ENCODE measurements at regions not wholly inside any gene's neighbourhood (a gene's known extent, or its start where the extent isn't known, plus 50 kb on each side); places are given as distances from the start of the nearest gene placed in this dataset.

DNA sequence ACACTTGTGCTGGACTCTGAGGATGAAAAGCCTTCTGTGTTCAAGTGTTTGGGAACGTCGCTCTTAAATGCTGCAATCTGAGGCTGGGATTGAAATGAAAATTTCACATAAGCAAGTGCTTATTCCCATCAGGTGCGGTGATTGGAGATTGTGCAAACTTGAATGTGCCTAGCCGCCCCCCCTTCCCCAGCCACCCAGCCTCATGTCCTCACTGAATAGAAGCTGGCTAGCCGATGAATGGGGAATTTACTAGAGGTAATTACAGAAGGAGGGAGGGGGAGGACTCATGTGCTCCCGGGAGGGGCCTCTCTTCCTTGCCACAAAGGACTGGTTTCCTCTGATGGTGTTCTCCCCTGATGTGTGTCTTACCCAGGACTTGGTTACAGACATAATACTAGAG is 544.8 kb upstream of the EEF2KMT start:
- Histone ChIP-seq H3K36me3 (ENCODE audit: control insufficient read depth in 3 of 3, insufficient read depth in 3 of 3, low read length in 3 of 3) (no peaks in the 10 kb centered on the region), H3K27ac (ENCODE audit: low read depth, low read length) (no peak overlapping the region), H3K4me3 (ENCODE audit: low read length in 3 of 3) (no peak overlapping the region), H3K9ac (ENCODE audit: low read depth in 1 of 3, low read length in 3 of 3) (no peak overlapping the region), H3K9me3 (ENCODE audit: control insufficient read depth in 3 of 3, low read length in 3 of 3) (peaks cover 0 to 9% (median 3%) of the 10 kb centered on the region in 3 donors), H3K27me3 (ENCODE audit: control insufficient read depth in 3 of 3, insufficient read depth in 3 of 3, low read length in 3 of 3) (no peaks in the 10 kb centered on the region), H3K4me1 (ENCODE audit: control insufficient read depth in 3 of 3, insufficient read depth in 3 of 3, low read length in 3 of 3) (no peaks in the 10 kb centered on the region)

DNA sequence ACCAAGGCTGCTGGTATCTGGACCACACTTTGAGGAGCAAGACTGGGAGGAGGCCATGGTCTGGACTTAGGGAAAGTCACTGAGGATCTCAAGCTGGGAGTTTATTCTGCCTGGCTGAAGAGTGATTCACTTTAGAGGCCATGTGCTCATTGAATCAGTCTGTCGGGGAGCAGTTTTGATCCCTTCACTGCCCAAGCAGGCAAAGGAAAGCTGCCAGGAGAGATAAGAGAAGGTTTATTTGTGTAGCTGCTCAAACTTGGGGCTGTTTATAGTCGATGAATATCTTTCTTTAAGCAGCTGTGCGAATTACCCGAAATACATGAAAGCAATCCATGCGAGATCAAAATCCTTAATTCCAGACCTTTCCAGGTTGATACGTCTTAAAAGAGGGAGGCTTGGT is 544.4 kb upstream of the EEF2KMT start:
- no peaks in the 10 kb centered on the region for H3K36me3 ChIP-seq (ENCODE audit: control insufficient read depth in 3 of 3, insufficient read depth in 3 of 3, low read length in 3 of 3)
- no peak overlapping the region for H3K9ac ChIP-seq (ENCODE audit: low read depth in 1 of 3, low read length in 3 of 3)
- no peaks in the 10 kb centered on the region for H3K27me3 ChIP-seq (ENCODE audit: control insufficient read depth in 3 of 3, insufficient read depth in 3 of 3, low read length in 3 of 3)

DNA sequence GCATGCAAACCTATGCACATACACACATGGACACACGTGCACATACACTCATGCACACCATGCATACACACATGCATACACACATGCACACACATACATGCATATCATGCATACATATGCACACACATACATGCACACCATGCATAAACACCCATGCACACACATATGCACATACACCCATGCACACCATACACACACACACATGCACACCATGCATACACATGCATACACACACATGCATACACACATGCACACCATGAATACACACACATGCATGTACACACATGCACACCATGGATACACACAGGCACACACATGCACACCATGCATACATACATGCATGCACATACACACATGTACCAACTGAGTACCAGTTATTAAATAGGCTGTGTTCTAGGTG is 543.3 kb upstream of the EEF2KMT start:
- H3K27ac ChIP-seq (ENCODE audit: low read depth, low read length): no peak overlapping the region
- H3K4me3 ChIP-seq (ENCODE audit: low read length in 3 of 3): no peak overlapping the region
- H3K4me1 ChIP-seq (ENCODE audit: control insufficient read depth in 3 of 3, insufficient read depth in 3 of 3, low read length in 3 of 3): no peaks in the 10 kb centered on the region
- H3K27me3 ChIP-seq (ENCODE audit: control insufficient read depth in 3 of 3, insufficient read depth in 3 of 3, low read length in 3 of 3): no peaks in the 10 kb centered on the region
- H3K9ac ChIP-seq (ENCODE audit: low read depth in 1 of 3, low read length in 3 of 3): no peak overlapping the region
- H3K9me3 ChIP-seq (ENCODE audit: control insufficient read depth in 3 of 3, low read length in 3 of 3): peaks cover 0 to 9% (median 0%) of the 10 kb centered on the region in 3 donors
- no peaks in the 10 kb centered on the region for H3K36me3 ChIP-seq (ENCODE audit: control insufficient read depth in 3 of 3, insufficient read depth in 3 of 3, low read length in 3 of 3)

More for the DNA sequence above, 544.4 kb upstream of the EEF2KMT start:
- Histone ChIP-seq H3K9me3 (ENCODE audit: control insufficient read depth in 3 of 3, low read length in 3 of 3) (peaks cover 0 to 9% (median 3%) of the 10 kb centered on the region in 3 donors), H3K4me1 (ENCODE audit: control insufficient read depth in 3 of 3, insufficient read depth in 3 of 3, low read length in 3 of 3) (no peaks in the 10 kb centered on the region), H3K27ac (ENCODE audit: low read depth, low read length) (no peak overlapping the region), H3K4me3 (ENCODE audit: low read length in 3 of 3) (no peak overlapping the region)

DNA sequence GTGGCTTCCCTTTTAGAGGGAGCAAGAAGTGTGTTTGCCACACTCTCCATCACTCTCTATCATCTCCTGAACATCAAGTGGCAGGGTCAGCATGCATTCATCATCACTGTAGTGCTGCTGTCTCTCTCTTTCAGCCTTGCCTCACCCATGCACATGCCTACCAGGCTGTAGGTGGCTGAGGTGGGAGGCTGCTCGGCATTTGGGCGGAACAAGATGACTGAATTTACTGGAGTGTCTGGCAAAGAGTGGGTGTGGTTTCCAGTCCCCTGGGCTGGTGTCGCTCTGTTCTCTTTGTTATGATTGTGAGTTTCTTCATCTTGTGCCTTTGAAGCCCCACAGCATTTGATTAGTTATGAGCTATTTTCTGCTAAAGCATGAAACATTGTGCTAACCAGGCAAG is 541.9 kb upstream of the EEF2KMT start:
- peaks cover 0 to 9% (median 0%) of the 10 kb centered on the region in 3 donors for H3K9me3 ChIP-seq (ENCODE audit: control insufficient read depth in 3 of 3, low read length in 3 of 3)
- no peaks in the 10 kb centered on the region for H3K27me3 ChIP-seq (ENCODE audit: control insufficient read depth in 3 of 3, insufficient read depth in 3 of 3, low read length in 3 of 3)
- H3K27ac ChIP-seq (ENCODE audit: low read depth, low read length): no peak overlapping the region
- H3K4me1 ChIP-seq (ENCODE audit: control insufficient read depth in 3 of 3, insufficient read depth in 3 of 3, low read length in 3 of 3): no peaks in the 10 kb centered on the region
- no peak overlapping the region for H3K9ac ChIP-seq (ENCODE audit: low read depth in 1 of 3, low read length in 3 of 3)
- H3K4me3 ChIP-seq (ENCODE audit: low read length in 3 of 3): no peak overlapping the region
- H3K36me3 ChIP-seq (ENCODE audit: control insufficient read depth in 3 of 3, insufficient read depth in 3 of 3, low read length in 3 of 3): no peaks in the 10 kb centered on the region

DNA sequence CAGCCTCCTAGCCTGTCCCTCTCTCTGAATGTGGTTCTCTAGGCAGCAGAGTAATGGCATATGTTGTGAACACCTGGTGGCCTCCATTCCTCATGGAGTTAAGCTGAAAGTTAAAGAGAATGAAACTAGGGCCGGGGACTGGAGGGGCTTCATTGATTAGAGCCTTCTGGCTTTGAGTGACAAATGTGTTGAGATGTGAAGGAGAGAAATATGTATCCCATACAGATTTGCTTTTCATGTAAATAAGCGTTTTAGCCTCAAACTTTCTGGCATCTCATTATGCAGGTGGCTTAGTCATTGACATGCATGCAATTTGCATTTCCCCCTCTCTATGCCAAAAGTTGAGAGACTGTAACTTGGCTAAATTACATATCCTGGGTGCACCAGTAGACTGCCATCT is 537.7 kb upstream of the EEF2KMT start:
- Histone ChIP-seq H3K9ac (ENCODE audit: low read depth in 1 of 3, low read length in 3 of 3) (no peak overlapping the region), H3K36me3 (ENCODE audit: control insufficient read depth in 3 of 3, insufficient read depth in 3 of 3, low read length in 3 of 3) (no peaks in the 10 kb centered on the region), H3K27me3 (ENCODE audit: control insufficient read depth in 3 of 3, insufficient read depth in 3 of 3, low read length in 3 of 3) (no peaks in the 10 kb centered on the region), H3K4me1 (ENCODE audit: control insufficient read depth in 3 of 3, insufficient read depth in 3 of 3, low read length in 3 of 3) (no peaks in the 10 kb centered on the region), H3K9me3 (ENCODE audit: control insufficient read depth in 3 of 3, low read length in 3 of 3) (peaks cover 0 to 3% (median 0%) of the 10 kb centered on the region in 3 donors), H3K27ac (ENCODE audit: low read depth, low read length) (no peak overlapping the region), H3K4me3 (ENCODE audit: low read length in 3 of 3) (no peak overlapping the region)

DNA sequence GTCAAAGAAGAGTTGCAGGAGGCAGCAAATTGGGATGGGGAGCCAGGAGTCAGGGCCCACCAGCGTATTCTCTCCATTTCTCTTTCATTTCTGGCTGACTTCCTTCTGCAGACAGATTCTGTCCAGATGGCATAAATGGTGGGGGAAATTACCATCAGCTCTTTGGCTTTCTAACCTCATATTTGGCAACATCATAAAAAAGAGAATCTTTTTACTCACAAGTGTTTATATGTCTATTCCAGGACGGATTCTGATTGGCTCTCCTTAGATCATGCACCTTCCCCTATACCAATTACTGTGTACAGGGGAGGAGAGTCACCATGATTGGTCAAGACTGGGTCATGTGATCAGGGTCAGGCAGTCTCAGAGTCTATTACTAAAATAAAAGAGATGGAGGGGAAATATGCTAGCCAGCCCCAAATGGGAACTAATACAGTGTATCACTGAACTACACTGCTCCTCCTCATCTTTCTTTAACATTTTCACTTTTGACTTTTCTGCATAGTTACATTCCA is 537.1 kb upstream of the EEF2KMT start:
- Histone ChIP-seq H3K4me3 (ENCODE audit: low read length in 3 of 3) (no peak overlapping the region), H3K9me3 (ENCODE audit: control insufficient read depth in 3 of 3, low read length in 3 of 3) (peaks cover 0 to 3% (median 0%) of the 10 kb centered on the region in 3 donors), H3K27me3 (ENCODE audit: control insufficient read depth in 3 of 3, insufficient read depth in 3 of 3, low read length in 3 of 3) (no peaks in the 10 kb centered on the region), H3K36me3 (ENCODE audit: control insufficient read depth in 3 of 3, insufficient read depth in 3 of 3, low read length in 3 of 3) (no peaks in the 10 kb centered on the region), H3K4me1 (ENCODE audit: control insufficient read depth in 3 of 3, insufficient read depth in 3 of 3, low read length in 3 of 3) (no peaks in the 10 kb centered on the region), H3K27ac (ENCODE audit: low read depth, low read length) (no peak overlapping the region), H3K9ac (ENCODE audit: low read depth in 1 of 3, low read length in 3 of 3) (no peak overlapping the region)

DNA sequence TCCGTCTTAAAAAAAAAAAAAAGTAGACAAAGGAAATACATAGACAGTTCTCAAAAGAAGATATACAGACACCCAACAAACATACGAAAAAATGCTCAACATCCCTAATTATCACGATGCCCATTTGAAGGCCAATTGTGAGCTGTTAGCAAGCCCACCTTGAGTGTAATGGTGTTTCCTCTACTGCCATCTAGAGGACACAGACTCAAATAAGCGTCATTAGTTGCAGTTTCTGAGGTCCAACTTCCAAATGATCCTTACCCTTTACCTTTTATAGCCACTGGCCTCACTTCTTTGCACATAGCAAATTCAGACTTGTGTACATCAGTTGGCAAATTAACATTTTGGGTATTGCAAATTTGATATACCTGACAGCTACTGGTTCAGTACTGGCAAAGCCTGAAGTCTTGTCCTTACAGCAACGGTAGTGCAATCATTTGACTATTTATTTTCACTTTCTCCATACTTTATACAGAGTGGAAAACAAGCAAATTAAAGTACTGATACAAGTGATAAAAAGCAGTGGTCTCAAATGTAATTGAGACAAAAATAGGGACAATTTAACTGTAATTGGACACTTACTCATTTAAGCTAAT is 536.3 kb upstream of the EEF2KMT start:
- H3K4me1 ChIP-seq (ENCODE audit: control insufficient read depth in 3 of 3, insufficient read depth in 3 of 3, low read length in 3 of 3): no peaks in the 10 kb centered on the region
- no peaks in the 10 kb centered on the region for H3K27me3 ChIP-seq (ENCODE audit: control insufficient read depth in 3 of 3, insufficient read depth in 3 of 3, low read length in 3 of 3)

DNA sequence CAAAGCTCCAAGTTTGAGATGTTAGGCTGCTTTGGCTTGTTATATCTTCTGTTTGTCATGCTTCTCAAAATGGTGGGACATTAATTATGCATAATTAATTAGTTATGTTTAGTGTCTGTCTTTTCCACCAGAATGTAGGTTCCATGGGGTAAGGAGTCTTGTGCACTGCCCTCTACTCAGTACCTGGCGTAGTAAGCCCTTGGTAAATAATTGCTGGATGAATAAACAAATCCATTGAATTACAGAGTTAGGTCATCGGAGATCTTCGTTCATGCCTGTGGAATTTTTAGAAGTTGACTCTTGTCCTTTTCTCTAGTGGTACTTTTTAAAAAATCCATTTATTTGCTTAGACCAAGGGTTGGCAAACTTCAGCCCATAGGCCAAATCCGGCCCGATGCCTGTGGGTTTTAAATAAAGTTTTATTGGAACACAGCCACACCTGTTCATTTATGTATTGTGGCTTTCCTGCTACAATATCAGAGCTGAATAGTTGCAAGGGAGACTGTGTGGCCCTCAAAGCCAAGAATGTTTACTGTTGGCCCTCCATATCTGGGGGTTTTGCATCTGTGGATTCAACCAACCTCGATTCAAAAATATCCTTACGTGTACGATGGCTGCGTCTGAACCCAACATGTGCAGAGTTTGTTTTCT is 524.8 kb upstream of the EEF2KMT start:
- Histone ChIP-seq H3K36me3 (ENCODE audit: control insufficient read depth in 3 of 3, insufficient read depth in 3 of 3, low read length in 3 of 3) (no peaks in the 10 kb centered on the region), H3K9me3 (ENCODE audit: control insufficient read depth in 3 of 3, low read length in 3 of 3) (no peaks in the 10 kb centered on the region), H3K4me1 (ENCODE audit: control insufficient read depth in 3 of 3, insufficient read depth in 3 of 3, low read length in 3 of 3) (no peaks in the 10 kb centered on the region), H3K9ac (ENCODE audit: low read depth in 1 of 3, low read length in 3 of 3) (no peak overlapping the region), H3K4me3 (ENCODE audit: low read length in 3 of 3) (no peak overlapping the region), H3K27ac (ENCODE audit: low read depth, low read length) (no peak overlapping the region), H3K27me3 (ENCODE audit: control insufficient read depth in 3 of 3, insufficient read depth in 3 of 3, low read length in 3 of 3) (peaks cover 0 to 4% (median 0%) of the 10 kb centered on the region in 3 donors)

More for the DNA sequence above, 536.3 kb upstream of the EEF2KMT start:
- Histone ChIP-seq H3K27ac (ENCODE audit: low read depth, low read length) (no peak overlapping the region), H3K9ac (ENCODE audit: low read depth in 1 of 3, low read length in 3 of 3) (no peak overlapping the region), H3K36me3 (ENCODE audit: control insufficient read depth in 3 of 3, insufficient read depth in 3 of 3, low read length in 3 of 3) (no peaks in the 10 kb centered on the region), H3K4me3 (ENCODE audit: low read length in 3 of 3) (no peak overlapping the region), H3K9me3 (ENCODE audit: control insufficient read depth in 3 of 3, low read length in 3 of 3) (peaks cover 0 to 3% (median 0%) of the 10 kb centered on the region in 3 donors)

DNA sequence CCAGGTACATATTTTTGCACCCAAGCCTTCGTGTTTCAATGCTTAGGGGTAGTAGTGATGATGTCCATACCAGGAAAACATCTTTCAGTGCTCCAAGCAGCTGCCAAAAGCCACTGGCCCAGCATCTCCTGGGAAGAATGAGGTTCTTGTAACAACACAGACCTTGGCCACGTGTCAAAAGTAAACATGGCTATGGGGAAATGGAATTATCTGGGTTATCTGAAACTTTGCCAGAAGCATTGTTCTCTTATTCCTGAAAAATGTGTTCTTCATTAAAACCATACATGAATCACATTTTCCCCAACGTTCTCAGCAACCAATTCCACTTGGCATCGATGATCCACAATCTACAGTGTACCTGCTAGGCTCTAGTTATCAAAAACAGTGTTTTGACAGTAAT is 524.2 kb upstream of the EEF2KMT start:
- Histone ChIP-seq H3K9me3 (ENCODE audit: control insufficient read depth in 3 of 3, low read length in 3 of 3) (no peaks in the 10 kb centered on the region), H3K27ac (ENCODE audit: low read depth, low read length) (no peak overlapping the region), H3K36me3 (ENCODE audit: control insufficient read depth in 3 of 3, insufficient read depth in 3 of 3, low read length in 3 of 3) (no peaks in the 10 kb centered on the region), H3K4me3 (ENCODE audit: low read length in 3 of 3) (no peak overlapping the region), H3K27me3 (ENCODE audit: control insufficient read depth in 3 of 3, insufficient read depth in 3 of 3, low read length in 3 of 3) (peaks cover 0 to 8% (median 2%) of the 10 kb centered on the region in 3 donors), H3K9ac (ENCODE audit: low read depth in 1 of 3, low read length in 3 of 3) (no peak overlapping the region), H3K4me1 (ENCODE audit: control insufficient read depth in 3 of 3, insufficient read depth in 3 of 3, low read length in 3 of 3) (no peaks in the 10 kb centered on the region)

DNA sequence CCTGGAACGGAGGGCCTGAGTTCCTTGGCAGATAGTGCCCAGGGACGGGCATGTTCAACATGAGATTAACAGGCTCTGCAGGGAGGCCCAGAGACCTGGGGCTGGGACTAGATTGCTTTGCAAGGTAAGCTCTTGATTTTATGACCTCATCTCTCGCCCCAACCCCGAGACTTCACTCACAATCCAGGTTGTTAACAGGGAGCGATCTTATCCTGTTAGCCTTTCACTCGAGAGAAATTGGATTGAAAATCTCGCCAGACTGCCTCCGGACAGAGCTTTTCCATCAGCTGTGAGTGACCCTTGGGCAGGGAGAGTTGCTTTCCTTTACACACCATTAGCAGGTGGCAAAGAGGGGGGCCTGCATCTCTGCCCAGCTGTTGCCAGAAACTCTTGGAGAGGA is 521.7 kb upstream of the EEF2KMT start:
- no peak overlapping the region for H3K4me3 ChIP-seq (ENCODE audit: low read length in 3 of 3)
- H3K36me3 ChIP-seq (ENCODE audit: control insufficient read depth in 3 of 3, insufficient read depth in 3 of 3, low read length in 3 of 3): no peaks in the 10 kb centered on the region
- peaks cover 0 to 3% (median 0%) of the 10 kb centered on the region in 3 donors for H3K9me3 ChIP-seq (ENCODE audit: control insufficient read depth in 3 of 3, low read length in 3 of 3)
- peaks cover 0 to 16% (median 2%) of the 10 kb centered on the region in 3 donors for H3K27me3 ChIP-seq (ENCODE audit: control insufficient read depth in 3 of 3, insufficient read depth in 3 of 3, low read length in 3 of 3)
- no peaks in the 10 kb centered on the region for H3K4me1 ChIP-seq (ENCODE audit: control insufficient read depth in 3 of 3, insufficient read depth in 3 of 3, low read length in 3 of 3)
- H3K27ac ChIP-seq (ENCODE audit: low read depth, low read length): no peak overlapping the region
- no peak overlapping the region for H3K9ac ChIP-seq (ENCODE audit: low read depth in 1 of 3, low read length in 3 of 3)
